IPS-20b (cell line): ENCODE measurements at regions not wholly inside any gene's neighbourhood (a gene's known extent, or its start where the extent isn't known, plus 50 kb on each side); places are given as distances from the start of the nearest gene placed in this dataset.

Source experiments
- H3K27ac ChIP-seq: one replicate; pipeline ENCODE4 v1.5.1; 2013; ENCODE audit warnings: low read length
- H3K27me3 ChIP-seq: 2 replicates; pipeline ENCODE4 v1.6.1; 2013; ENCODE audit warnings: mild to moderate bottlenecking, low read length, inconsistent platforms; ENCODE audit not compliant: insufficient read depth
- H3K36me3 ChIP-seq: 2 replicates; pipeline ENCODE4 v1.6.1; 2013; ENCODE audit warnings: low read depth, mild to moderate bottlenecking, inconsistent platforms, low read length, moderate library complexity; ENCODE audit not compliant: insufficient read depth
- H3K4me1 ChIP-seq: 2 replicates; pipeline ENCODE4 v1.6.1; 2013; ENCODE audit warnings: mild to moderate bottlenecking, control low read depth, inconsistent platforms, low read length, moderate library complexity; ENCODE audit not compliant: insufficient read depth
- H3K4me3 ChIP-seq: 2 replicates; pipeline ENCODE4 v1.5.1; 2013; ENCODE audit warnings: mild to moderate bottlenecking, low read length, inconsistent platforms
- H3K9ac ChIP-seq: 2 replicates; pipeline ENCODE4 v1.6.1; 2013; ENCODE audit warnings: low read depth, mild to moderate bottlenecking, inconsistent platforms, low read length, moderate library complexity
- H3K9me3 ChIP-seq: 2 replicates; pipeline ENCODE4 v1.6.1; 2013; ENCODE audit warnings: mild to moderate bottlenecking, low read depth, low read length, inconsistent platforms; ENCODE audit not compliant: insufficient read depth

GRCh38 chr6:41475737-41476357 lies 70.3 kb upstream of the FOXP4 start:
- Histone ChIP-seq H3K27ac (no peak overlapping the region), H3K27me3 (peaks cover 67% of the 10 kb centered on the region)

GRCh38 chr6:41476401-41476800 lies 69.8 kb upstream of the FOXP4 start:
- Histone ChIP-seq H3K9ac (no peak overlapping the region), H3K4me1 (peaks cover 18% of the 10 kb centered on the region; the same call in 1 of the 2 replicates), H3K27ac (no peak overlapping the region), H3K4me3 (no peak overlapping the region), H3K27me3 (peaks cover 62% of the 10 kb centered on the region), H3K9me3 (no peaks in the 10 kb centered on the region), H3K36me3 (no peaks in the 10 kb centered on the region)

More at GRCh38 chr6:41475737-41476357, 70.3 kb upstream of the FOXP4 start:
- Histone ChIP-seq H3K9me3 (no peaks in the 10 kb centered on the region), H3K4me1 (peaks cover 24% of the 10 kb centered on the region; the same call in 1 of the 2 replicates), H3K4me3 (no peak overlapping the region), H3K9ac (no peak overlapping the region), H3K36me3 (no peaks in the 10 kb centered on the region)

- H3K36me3 ChIP-seq, result no peaks in the 10 kb centered on the region
- H3K9me3 ChIP-seq, result no peaks in the 10 kb centered on the region
- H3K27me3 ChIP-seq, result peaks cover 50% of the 10 kb centered on the region
- H3K4me1 ChIP-seq, result peaks cover 8% of the 10 kb centered on the region; the same call in 1 of the 2 replicates
- no peak overlapping the region for H3K27ac ChIP-seq
- no peak overlapping the region for H3K9ac ChIP-seq
- H3K4me3 ChIP-seq, result no peak overlapping the region
Measured at GRCh38 chr6:41477572-41477971, 68.6 kb upstream of the FOXP4 start.

GRCh38 chr6:41483943-41484342 lies 62.2 kb upstream of the FOXP4 start:
- no peaks in the 10 kb centered on the region for H3K36me3 ChIP-seq
- no peak overlapping the region for H3K4me3 ChIP-seq
- H3K27ac ChIP-seq, result no peak overlapping the region
- peaks cover 10% of the 10 kb centered on the region for H3K4me1 ChIP-seq
- H3K9me3 ChIP-seq, result no peaks in the 10 kb centered on the region
- peaks cover 33% of the 10 kb centered on the region for H3K27me3 ChIP-seq
- H3K9ac ChIP-seq, result no peak overlapping the region

GRCh38 chr6:41487860-41488432 lies 58.2 kb upstream of the FOXP4 start:
- no peaks in the 10 kb centered on the region for H3K36me3 ChIP-seq
- no peak overlapping the region for H3K27ac ChIP-seq
- no peak overlapping the region for H3K4me3 ChIP-seq
- no peaks in the 10 kb centered on the region for H3K9me3 ChIP-seq
- H3K9ac ChIP-seq, result no peak overlapping the region
- H3K27me3 ChIP-seq, result peaks cover 65% of the 10 kb centered on the region
- H3K4me1 ChIP-seq, result peaks cover 30% of the 10 kb centered on the region

DNA sequence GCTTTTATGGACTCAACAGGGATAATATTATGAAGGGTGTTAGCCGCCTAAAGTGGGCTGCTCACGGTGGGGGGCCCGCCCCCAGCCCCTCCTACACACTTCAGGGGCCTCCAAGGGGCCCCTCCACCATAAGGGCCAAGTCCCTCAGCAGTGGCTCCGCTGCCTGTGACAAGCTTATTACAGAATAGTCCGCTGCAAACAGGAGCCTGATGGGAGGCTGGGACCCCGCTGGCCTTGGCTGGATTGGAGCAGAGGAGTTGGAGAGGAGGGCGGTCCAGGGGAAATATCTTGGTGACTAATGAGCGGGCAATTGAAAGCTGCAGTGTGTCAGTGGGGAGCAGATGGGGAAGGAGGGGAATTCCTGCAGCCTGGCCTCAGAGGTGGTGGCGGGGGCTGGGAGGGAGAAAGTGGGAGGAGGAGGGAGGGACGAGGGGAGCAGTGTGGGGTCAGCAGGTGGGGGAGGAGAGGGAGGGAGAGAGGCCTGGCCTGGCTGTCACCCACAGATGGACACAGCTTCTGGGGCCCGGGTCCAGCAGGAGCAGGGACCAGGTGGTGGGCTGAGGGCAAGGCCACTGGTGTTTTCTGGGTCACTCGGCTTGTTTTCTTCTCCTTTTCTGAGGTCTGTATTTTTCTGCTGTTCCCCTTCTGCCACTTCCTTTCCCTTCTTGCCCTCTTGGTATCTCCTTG lies 57.6 kb upstream of the FOXP4 start:
- Histone ChIP-seq H3K9ac (no peak overlapping the region), H3K4me1 (peaks cover 30% of the 10 kb centered on the region), H3K27ac (no peak overlapping the region), H3K36me3 (no peaks in the 10 kb centered on the region), H3K4me3 (no peak overlapping the region), H3K9me3 (no peaks in the 10 kb centered on the region), H3K27me3 (peaks cover 71% of the 10 kb centered on the region)

DNA sequence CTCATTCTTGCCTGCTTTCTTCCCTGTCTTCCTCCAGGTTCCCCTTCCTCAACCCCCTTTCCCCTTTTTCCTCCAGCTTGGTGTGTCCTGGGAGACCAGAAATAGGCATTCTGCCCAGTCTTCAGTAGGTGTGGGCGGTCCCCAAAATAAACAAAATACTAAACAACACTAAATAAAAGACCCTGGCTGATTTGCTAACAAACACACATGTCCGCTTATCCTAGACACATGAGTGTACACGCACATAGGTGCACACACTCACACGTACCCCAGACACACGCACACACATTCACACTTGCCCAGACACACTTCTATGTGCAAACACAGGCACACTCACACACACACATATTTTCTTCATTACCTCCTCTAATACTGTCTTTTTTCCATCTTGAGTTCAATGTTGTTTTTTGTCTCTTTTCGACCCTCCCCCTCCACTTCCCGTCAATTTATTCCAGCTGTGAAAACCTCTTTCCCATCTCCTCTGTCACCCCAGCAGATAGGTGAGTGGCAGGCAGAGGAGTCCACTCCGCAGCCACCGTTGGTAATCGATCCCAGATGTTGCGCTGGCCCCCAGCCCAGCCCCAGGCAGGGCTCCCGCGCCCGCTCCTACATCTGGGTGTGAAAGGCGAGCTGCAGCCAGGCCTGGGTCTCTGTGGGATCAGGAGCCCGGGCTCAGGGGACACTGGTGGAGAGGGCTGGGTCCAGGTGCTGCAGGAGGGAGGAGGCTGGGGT lies 56.9 kb upstream of the FOXP4 start:
- Histone ChIP-seq H3K9me3 (no peaks in the 10 kb centered on the region), H3K4me1 (peaks cover 35% of the 10 kb centered on the region), H3K9ac (no peak overlapping the region), H3K4me3 (no peak overlapping the region), H3K27me3 (peaks cover 78% of the 10 kb centered on the region), H3K27ac (no peak overlapping the region), H3K36me3 (no peaks in the 10 kb centered on the region)

- Histone ChIP-seq H3K36me3 (no peaks in the 10 kb centered on the region), H3K4me3 (peak overlapping the region; percentile 15; the same call in 1 of the 2 replicates), H3K27ac (no peak overlapping the region), H3K27me3 (peaks cover 82% of the 10 kb centered on the region), H3K4me1 (peaks cover 39% of the 10 kb centered on the region), H3K9ac (no peak overlapping the region), H3K9me3 (no peaks in the 10 kb centered on the region)
Measured at GRCh38 chr6:41492261-41492891, 53.8 kb upstream of the FOXP4 start.

- H3K27me3 ChIP-seq, result peaks cover 93% of the 10 kb centered on the region
- no peaks in the 10 kb centered on the region for H3K9me3 ChIP-seq
- no peak overlapping the region for H3K27ac ChIP-seq
Measured at GRCh38 chr6:41494212-41495110, 51.7 kb upstream of the FOXP4 start.

More at GRCh38 chr6:41494212-41495110, 51.7 kb upstream of the FOXP4 start:
- H3K4me3 ChIP-seq, result peak overlapping the region; percentile 50; the same call in 1 of the 2 replicates
- H3K4me1 ChIP-seq, result peaks cover 30% of the 10 kb centered on the region; the same call in 1 of the 2 replicates
- no peaks in the 10 kb centered on the region for H3K36me3 ChIP-seq
- peak overlapping the region; percentile 49; the same call in 1 of the 2 replicates for H3K9ac ChIP-seq
